Suprapubic skin (tissue), 3 donors: ENCODE measurements at regions not wholly inside any gene's neighbourhood (a gene's known extent, or its start where the extent isn't known, plus 50 kb on each side); places are given as distances from the start of the nearest gene placed in this dataset.

Experiments
- CTCF ChIP-seq, 2 donors: fragments of 200-600 bp in 1 of 2; fragments of 450-650 bp in 1 of 2; sonication (generic) in 1 of 2; IDR thresholded peaks; one replicate each; pipeline ENCODE4 v1.5.1; 2016 to 2019; ENCODE audit warnings: antibody characterized with exemption in 2 of 2, mild to moderate bottlenecking in 1 of 2, moderate library complexity in 1 of 2
- POLR2A ChIP-seq, 2 donors: fragments of 450-650 bp; IDR thresholded peaks; one replicate each; pipeline ENCODE4 v1.6.1; 2017; ENCODE audit warnings: antibody characterized with exemption in 2 of 2, mild to moderate bottlenecking in 2 of 2, moderate library complexity in 2 of 2

GRCh38 chr7:109354000-109354399 is 784.3 kb downstream of the DNAJB9 start:
- no peak for TF ChIP-seq CTCF (IDR thresholded peaks at IDR 0.05)
- no peak for TF ChIP-seq POLR2A (IDR thresholded peaks at IDR 0.05)
